ENCODE measurements at regions not wholly inside any gene's neighbourhood (a gene's known extent, or its start where the extent isn't known, plus 50 kb on each side); places are given as distances from the start of the nearest gene placed in this dataset.
A peak's percentile ranks its signal among the peaks of the same experiment; 100 is the strongest.

DNA sequence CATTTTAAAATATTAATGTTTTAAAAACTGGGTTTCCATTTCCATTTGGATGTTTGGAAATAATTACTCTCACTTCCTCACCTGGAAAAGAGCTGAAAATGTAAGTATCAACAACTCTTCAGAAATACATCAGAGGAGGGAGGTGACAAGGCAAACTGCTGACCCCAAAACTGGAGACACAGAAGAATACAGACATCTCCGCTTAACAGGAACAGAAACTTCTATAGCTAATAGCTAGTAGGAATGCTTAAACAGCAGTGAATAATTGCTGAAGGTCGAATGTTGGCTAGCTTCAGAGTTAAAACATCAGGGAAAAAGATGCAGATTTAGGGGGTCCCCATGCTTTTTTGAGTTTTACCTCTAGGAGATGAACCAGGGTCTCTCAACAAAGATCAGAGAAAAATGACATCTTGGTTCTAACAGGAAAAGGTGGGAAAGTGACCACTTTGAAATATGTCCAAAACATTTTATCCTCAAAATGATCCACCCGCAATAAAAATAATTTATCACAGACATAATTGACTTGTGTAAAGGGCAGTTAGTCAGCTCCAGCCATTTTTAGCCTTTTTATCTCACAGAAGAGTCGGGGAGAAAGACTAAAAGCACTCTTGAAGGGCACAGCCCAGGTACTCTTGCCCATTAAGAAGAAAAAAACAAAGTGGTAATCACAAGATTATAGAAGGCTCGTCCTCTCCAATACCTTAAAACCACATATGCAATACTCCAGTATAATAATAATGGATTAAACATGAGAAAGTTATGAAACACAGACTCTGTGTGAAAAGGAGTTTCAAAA, 1474.9 kb downstream of the EFNA5 start:
- 90 to 93% methylated on average over 3 to 5 of the region's 5 CpGs for WGBS, 2 experiments (ENCODE audit: insufficient coverage in 1 of 2, insufficient read length in 1 of 2)
- no peak overlapping the region for H3K4me3 Mint-ChIP-seq
- H3K27ac Mint-ChIP-seq, result peak overlapping the region; percentile 18

DNA sequence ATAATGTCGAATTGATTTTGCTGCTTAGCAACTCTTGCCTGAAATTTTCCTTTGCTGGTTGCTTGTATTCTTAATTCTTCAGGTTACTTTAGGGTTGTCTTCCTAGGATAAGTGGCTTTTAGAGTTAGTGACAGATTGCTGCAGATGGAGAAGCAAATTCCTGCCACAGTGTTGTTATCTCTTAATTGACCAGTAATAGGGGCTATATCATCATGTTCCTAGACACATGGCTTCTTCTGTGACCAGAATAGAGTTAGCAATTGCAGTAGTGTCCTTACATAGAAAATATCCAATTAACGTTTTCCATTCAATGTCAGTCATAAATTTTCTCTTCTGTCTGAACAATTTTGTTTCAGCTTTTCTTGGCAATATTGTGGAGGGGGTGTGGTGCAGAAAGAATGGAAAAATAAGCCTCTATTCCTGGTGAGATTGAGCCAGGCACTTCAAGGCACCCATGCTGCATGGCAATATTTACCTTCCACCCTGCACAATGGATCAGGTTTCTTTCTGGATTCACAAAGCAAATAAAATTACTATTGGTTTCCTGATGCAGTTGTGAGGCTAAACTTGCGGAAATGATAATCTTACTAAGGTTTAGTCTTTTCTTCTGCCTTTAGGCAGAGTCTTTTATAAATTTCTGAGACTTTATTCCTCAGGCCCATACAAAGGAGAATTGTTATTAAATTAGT, 1481.5 kb downstream of the EFNA5 start:
- Histone ChIP-seq H3K36me3 (ENCODE audit: control insufficient read depth, insufficient read depth, low read length) (no peaks in the 10 kb centered on the region), H3K27ac (ENCODE audit: low read depth, low read length) (no peak overlapping the region), H3K4me3 (ENCODE audit: low read length) (no peak overlapping the region), H3K9me3 (ENCODE audit: control insufficient read depth, low read length) (no peaks in the 10 kb centered on the region), H3K27me3 (ENCODE audit: control insufficient read depth, insufficient read depth, low read length, poor library complexity, severe bottlenecking) (no peaks in the 10 kb centered on the region), H3K9ac (ENCODE audit: extremely low read depth, low read length, poor library complexity, severe bottlenecking) (no peak overlapping the region), H3K4me1 (ENCODE audit: control insufficient read depth, insufficient read depth, low read length) (no peaks in the 10 kb centered on the region)
- no peak for DNase-seq
- Mint-ChIP-seq H3K27me3 (ENCODE audit: insufficient read depth) (no peaks in the 10 kb centered on the region), H3K9me3 (no peaks in the 10 kb centered on the region), H3K4me3 (no peak overlapping the region), H3K27ac (peak overlapping the region; percentile 5), H3K36me3 (ENCODE audit: low read depth) (no peaks in the 10 kb centered on the region), H3K4me1 (peaks cover 4% of the 10 kb centered on the region)
- TF ChIP-seq, protein P1, sequence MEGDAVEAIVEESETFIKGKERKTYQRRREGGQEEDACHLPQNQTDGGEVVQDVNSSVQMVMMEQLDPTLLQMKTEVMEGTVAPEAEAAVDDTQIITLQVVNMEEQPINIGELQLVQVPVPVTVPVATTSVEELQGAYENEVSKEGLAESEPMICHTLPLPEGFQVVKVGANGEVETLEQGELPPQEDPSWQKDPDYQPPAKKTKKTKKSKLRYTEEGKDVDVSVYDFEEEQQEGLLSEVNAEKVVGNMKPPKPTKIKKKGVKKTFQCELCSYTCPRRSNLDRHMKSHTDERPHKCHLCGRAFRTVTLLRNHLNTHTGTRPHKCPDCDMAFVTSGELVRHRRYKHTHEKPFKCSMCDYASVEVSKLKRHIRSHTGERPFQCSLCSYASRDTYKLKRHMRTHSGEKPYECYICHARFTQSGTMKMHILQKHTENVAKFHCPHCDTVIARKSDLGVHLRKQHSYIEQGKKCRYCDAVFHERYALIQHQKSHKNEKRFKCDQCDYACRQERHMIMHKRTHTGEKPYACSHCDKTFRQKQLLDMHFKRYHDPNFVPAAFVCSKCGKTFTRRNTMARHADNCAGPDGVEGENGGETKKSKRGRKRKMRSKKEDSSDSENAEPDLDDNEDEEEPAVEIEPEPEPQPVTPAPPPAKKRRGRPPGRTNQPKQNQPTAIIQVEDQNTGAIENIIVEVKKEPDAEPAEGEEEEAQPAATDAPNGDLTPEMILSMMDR (conservative IDR thresholded peaks at IDR 0.05), result no peak
- 90 to 100% methylated on average over 1 to 3 of the region's 3 CpGs for WGBS, 2 experiments (ENCODE audit: insufficient coverage in 1 of 2, insufficient read length in 1 of 2)

More for the DNA sequence above, 1474.9 kb downstream of the EFNA5 start:
- H3K4me1 ChIP-seq (ENCODE audit: control insufficient read depth, insufficient read depth, low read length), result no peaks in the 10 kb centered on the region
- no peak overlapping the region for H3K9ac ChIP-seq (ENCODE audit: extremely low read depth, low read length, poor library complexity, severe bottlenecking)
- no peaks in the 10 kb centered on the region for H3K4me1 Mint-ChIP-seq
- H3K9me3 ChIP-seq (ENCODE audit: control insufficient read depth, low read length), result no peaks in the 10 kb centered on the region
- no peaks in the 10 kb centered on the region for H3K36me3 ChIP-seq (ENCODE audit: control insufficient read depth, insufficient read depth, low read length)
- H3K4me3 ChIP-seq (ENCODE audit: low read length), result no peak overlapping the region
- no peaks in the 10 kb centered on the region for H3K27me3 ChIP-seq (ENCODE audit: control insufficient read depth, insufficient read depth, low read length, poor library complexity, severe bottlenecking)
- no peak for DNase-seq
- H3K9me3 Mint-ChIP-seq, result no peaks in the 10 kb centered on the region
- no peaks in the 10 kb centered on the region for H3K27me3 Mint-ChIP-seq (ENCODE audit: insufficient read depth)
- H3K36me3 Mint-ChIP-seq (ENCODE audit: low read depth), result no peaks in the 10 kb centered on the region
- H3K27ac ChIP-seq (ENCODE audit: low read depth, low read length), result no peak overlapping the region
- TF ChIP-seq, protein P1 (conservative IDR thresholded peaks at IDR 0.05), result no peak

DNA sequence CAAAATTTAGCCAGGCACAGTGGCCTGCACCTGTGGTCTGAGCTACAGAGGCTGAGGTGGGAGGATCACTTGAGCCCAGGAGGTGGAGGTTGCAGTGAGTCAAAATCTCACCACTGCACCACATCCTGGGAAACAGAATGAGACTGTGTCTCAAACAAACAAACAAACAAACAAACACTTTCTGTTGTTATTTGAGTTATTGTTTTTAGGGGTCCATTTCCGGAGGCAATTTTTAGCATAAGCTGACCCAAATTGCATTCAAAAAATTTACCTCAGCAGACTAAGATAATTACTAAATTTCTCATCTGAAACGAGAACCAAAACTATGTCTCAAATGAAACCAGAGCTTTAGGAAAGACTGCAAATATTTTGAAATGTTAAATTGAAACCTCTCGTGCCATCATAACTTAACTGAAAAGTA, 1485.1 kb downstream of the EFNA5 start:
- Histone ChIP-seq H3K4me1 (ENCODE audit: control insufficient read depth, insufficient read depth, low read length) (no peaks in the 10 kb centered on the region), H3K4me3 (ENCODE audit: low read length) (no peak overlapping the region), H3K36me3 (ENCODE audit: control insufficient read depth, insufficient read depth, low read length) (no peaks in the 10 kb centered on the region), H3K27ac (ENCODE audit: low read depth, low read length) (no peak overlapping the region), H3K9me3 (ENCODE audit: control insufficient read depth, low read length) (no peaks in the 10 kb centered on the region), H3K27me3 (ENCODE audit: control insufficient read depth, insufficient read depth, low read length, poor library complexity, severe bottlenecking) (no peaks in the 10 kb centered on the region), H3K9ac (ENCODE audit: extremely low read depth, low read length, poor library complexity, severe bottlenecking) (no peak overlapping the region)
- 88% methylated on average over 3 of the region's 3 CpGs; no CpG with 5 or more reads in 1 of the 2 experiments for WGBS, 2 experiments (ENCODE audit: insufficient coverage in 1 of 2, insufficient read length in 1 of 2)
- H3K27me3 Mint-ChIP-seq (ENCODE audit: insufficient read depth), result no peaks in the 10 kb centered on the region
- no peaks in the 10 kb centered on the region for H3K9me3 Mint-ChIP-seq
- no peak for DNase-seq
- no peaks in the 10 kb centered on the region for H3K36me3 Mint-ChIP-seq (ENCODE audit: low read depth)
- TF ChIP-seq, protein P1 (conservative IDR thresholded peaks at IDR 0.05), result no peak
- H3K4me3 Mint-ChIP-seq, result no peak overlapping the region
- H3K4me1 Mint-ChIP-seq, result peaks cover 9% of the 10 kb centered on the region
- no peak overlapping the region for H3K27ac Mint-ChIP-seq

Data from endodermal cell (in vitro differentiated cells).